ENCODE measurements at regions not wholly inside any gene's neighbourhood (a gene's known extent, or its start where the extent isn't known, plus 50 kb on each side); places are given as distances from the start of the nearest gene placed in this dataset.

GRCh38 chr5:25481463-25481862 is 836.7 kb upstream of the CDH10 start:
- TF ChIP-seq, protein P1, sequence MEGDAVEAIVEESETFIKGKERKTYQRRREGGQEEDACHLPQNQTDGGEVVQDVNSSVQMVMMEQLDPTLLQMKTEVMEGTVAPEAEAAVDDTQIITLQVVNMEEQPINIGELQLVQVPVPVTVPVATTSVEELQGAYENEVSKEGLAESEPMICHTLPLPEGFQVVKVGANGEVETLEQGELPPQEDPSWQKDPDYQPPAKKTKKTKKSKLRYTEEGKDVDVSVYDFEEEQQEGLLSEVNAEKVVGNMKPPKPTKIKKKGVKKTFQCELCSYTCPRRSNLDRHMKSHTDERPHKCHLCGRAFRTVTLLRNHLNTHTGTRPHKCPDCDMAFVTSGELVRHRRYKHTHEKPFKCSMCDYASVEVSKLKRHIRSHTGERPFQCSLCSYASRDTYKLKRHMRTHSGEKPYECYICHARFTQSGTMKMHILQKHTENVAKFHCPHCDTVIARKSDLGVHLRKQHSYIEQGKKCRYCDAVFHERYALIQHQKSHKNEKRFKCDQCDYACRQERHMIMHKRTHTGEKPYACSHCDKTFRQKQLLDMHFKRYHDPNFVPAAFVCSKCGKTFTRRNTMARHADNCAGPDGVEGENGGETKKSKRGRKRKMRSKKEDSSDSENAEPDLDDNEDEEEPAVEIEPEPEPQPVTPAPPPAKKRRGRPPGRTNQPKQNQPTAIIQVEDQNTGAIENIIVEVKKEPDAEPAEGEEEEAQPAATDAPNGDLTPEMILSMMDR (conservative IDR thresholded peaks at IDR 0.05 in 1 of 2, IDR thresholded peaks at IDR 0.05 in 1 of 2; ENCODE audit: low read depth in 1 of 2, low read length in 2 of 2), result no peak
- no peak for TF ChIP-seq EZH2 (IDR thresholded peaks at IDR 0.05; ENCODE audit: low read length, missing control alignments)

Measured in fibroblast of lung (primary cell).